ENCODE measurements at regions not wholly inside any gene's neighbourhood (a gene's known extent, or its start where the extent isn't known, plus 50 kb on each side); places are given as distances from the start of the nearest gene placed in this dataset.

GRCh38 chr10:123354521-123354920, 200.3 kb downstream of the BUB3 start:
- Histone ChIP-seq H3K27me3 (ENCODE audit: insufficient read depth, low read length) (no peaks in the 10 kb centered on the region), H3K4me1 (ENCODE audit: insufficient read depth, low read length) (no peaks in the 10 kb centered on the region), H3K27ac (ENCODE audit: low read depth, low read length) (no peak overlapping the region), H3K4me3 (ENCODE audit: low read length in 2 of 2) (no peak overlapping the region), H3K9me3 (ENCODE audit: control insufficient read depth in 1 of 2, low read length in 2 of 2) (no peaks in the 10 kb centered on the region), H3K36me3 (ENCODE audit: insufficient read depth, low read length) (no peaks in the 10 kb centered on the region)
- no peak for DNase-seq
- ChIA-PET CTCF (ENCODE audit: partially characterized antibody) (no interaction called here), POLR2A (ENCODE audit: partially characterized antibody) (no interaction called here)
- peaks cover 0 to 2% of the 10 kb centered on the region in 2 donors for H3K27me3 Mint-ChIP-seq
- H3K4me1 Mint-ChIP-seq, result no peaks in the 10 kb centered on the region
- no peaks in the 10 kb centered on the region for H3K36me3 Mint-ChIP-seq
- H3K4me3 Mint-ChIP-seq, result no peak overlapping the region
- H3K27ac Mint-ChIP-seq, result no peak overlapping the region
- intact Hi-C loops (cut with micrococcal nuclease), result no loop called here
- H3K9me3 Mint-ChIP-seq, result no peaks in the 10 kb centered on the region

GRCh38 chr10:123355748-123356481, 201.7 kb downstream of the BUB3 start:
- no peak for DNase-seq
- H3K4me1 Mint-ChIP-seq, result no peaks in the 10 kb centered on the region
- Histone ChIP-seq H3K27ac (ENCODE audit: low read depth, low read length) (no peak overlapping the region), H3K9me3 (ENCODE audit: control insufficient read depth in 1 of 2, low read length in 2 of 2) (no peaks in the 10 kb centered on the region), H3K4me1 (ENCODE audit: insufficient read depth, low read length) (no peaks in the 10 kb centered on the region), H3K36me3 (ENCODE audit: insufficient read depth, low read length) (no peaks in the 10 kb centered on the region), H3K4me3 (ENCODE audit: low read length in 2 of 2) (no peak overlapping the region), H3K27me3 (ENCODE audit: insufficient read depth, low read length) (no peaks in the 10 kb centered on the region)
- no peak overlapping the region for H3K4me3 Mint-ChIP-seq
- peaks cover 0 to 2% of the 10 kb centered on the region in 2 donors for H3K27me3 Mint-ChIP-seq
- peaks cover 0 to 3% of the 10 kb centered on the region in 2 donors for H3K36me3 Mint-ChIP-seq
- H3K9me3 Mint-ChIP-seq, result no peaks in the 10 kb centered on the region
- no peak overlapping the region for H3K27ac Mint-ChIP-seq
- ChIA-PET POLR2A (ENCODE audit: partially characterized antibody) (no interaction called here), CTCF (ENCODE audit: partially characterized antibody) (no interaction called here)
- intact Hi-C loops (cut with micrococcal nuclease), result no loop called here

GRCh38 chr10:123356799-123357198, 202.6 kb downstream of the BUB3 start:
- Histone ChIP-seq H3K4me3 (ENCODE audit: low read length in 2 of 2) (no peak overlapping the region), H3K4me1 (ENCODE audit: insufficient read depth, low read length) (no peaks in the 10 kb centered on the region), H3K27ac (ENCODE audit: low read depth, low read length) (no peak overlapping the region), H3K27me3 (ENCODE audit: insufficient read depth, low read length) (no peaks in the 10 kb centered on the region), H3K9me3 (ENCODE audit: control insufficient read depth in 1 of 2, low read length in 2 of 2) (no peaks in the 10 kb centered on the region), H3K36me3 (ENCODE audit: insufficient read depth, low read length) (no peaks in the 10 kb centered on the region)
- H3K4me1 Mint-ChIP-seq, result no peaks in the 10 kb centered on the region
- DNase-seq, result no peak
- ChIA-PET CTCF (ENCODE audit: partially characterized antibody) (no interaction called here), POLR2A (ENCODE audit: partially characterized antibody) (no interaction called here)
- no peaks in the 10 kb centered on the region for H3K9me3 Mint-ChIP-seq
- H3K4me3 Mint-ChIP-seq, result no peak overlapping the region
- H3K36me3 Mint-ChIP-seq, result peaks cover 0 to 3% of the 10 kb centered on the region in 2 donors
- H3K27me3 Mint-ChIP-seq, result peaks cover 0 to 2% of the 10 kb centered on the region in 2 donors
- no peak overlapping the region for H3K27ac Mint-ChIP-seq
- intact Hi-C loops (cut with micrococcal nuclease), result no loop called here

GRCh38 chr10:123357421-123357930, 203.3 kb downstream of the BUB3 start:
- Mint-ChIP-seq H3K4me3 (no peak overlapping the region), H3K9me3 (no peaks in the 10 kb centered on the region), H3K36me3 (peaks cover 0 to 8% of the 10 kb centered on the region in 2 donors), H3K27ac (no peak overlapping the region), H3K4me1 (no peaks in the 10 kb centered on the region), H3K27me3 (no peaks in the 10 kb centered on the region)
- Histone ChIP-seq H3K4me3 (ENCODE audit: low read length in 2 of 2) (no peak overlapping the region), H3K27ac (ENCODE audit: low read depth, low read length) (no peak overlapping the region), H3K4me1 (ENCODE audit: insufficient read depth, low read length) (no peaks in the 10 kb centered on the region), H3K36me3 (ENCODE audit: insufficient read depth, low read length) (no peaks in the 10 kb centered on the region), H3K9me3 (ENCODE audit: control insufficient read depth in 1 of 2, low read length in 2 of 2) (no peaks in the 10 kb centered on the region), H3K27me3 (ENCODE audit: insufficient read depth, low read length) (no peaks in the 10 kb centered on the region)
- CTCF ChIA-PET (ENCODE audit: partially characterized antibody), result no interaction called here
- DNase-seq, result no peak
- intact Hi-C loops (cut with micrococcal nuclease), result no loop called here
- POLR2A ChIA-PET (ENCODE audit: partially characterized antibody), result no interaction called here

- Mint-ChIP-seq H3K4me1 (no peaks in the 10 kb centered on the region), H3K36me3 (peaks cover 0 to 9% of the 10 kb centered on the region in 2 donors), H3K27ac (no peak overlapping the region), H3K9me3 (no peaks in the 10 kb centered on the region), H3K27me3 (no peaks in the 10 kb centered on the region), H3K4me3 (no peak overlapping the region)
- H3K4me3 ChIP-seq (ENCODE audit: low read length in 2 of 2), result no peak overlapping the region
- no peaks in the 10 kb centered on the region for H3K9me3 ChIP-seq (ENCODE audit: control insufficient read depth in 1 of 2, low read length in 2 of 2)
- no peaks in the 10 kb centered on the region for H3K27me3 ChIP-seq (ENCODE audit: insufficient read depth, low read length)
- no peaks in the 10 kb centered on the region for H3K4me1 ChIP-seq (ENCODE audit: insufficient read depth, low read length)
- no peak overlapping the region for H3K27ac ChIP-seq (ENCODE audit: low read depth, low read length)
- POLR2A ChIA-PET (ENCODE audit: partially characterized antibody), result no interaction called here
- CTCF ChIA-PET (ENCODE audit: partially characterized antibody), result no interaction called here
- DNase-seq, result no peak
- H3K36me3 ChIP-seq (ENCODE audit: insufficient read depth, low read length), result no peaks in the 10 kb centered on the region
- intact Hi-C loops (cut with micrococcal nuclease), result no loop called here
Observed at GRCh38 chr10:123359539-123359938, 205.3 kb downstream of the BUB3 start.

GRCh38 chr10:123361832-123362231, 207.6 kb downstream of the BUB3 start:
- POLR2A ChIA-PET (ENCODE audit: partially characterized antibody), result no interaction called here
- no peaks in the 10 kb centered on the region for H3K4me1 ChIP-seq (ENCODE audit: insufficient read depth, low read length)
- no peaks in the 10 kb centered on the region for H3K9me3 Mint-ChIP-seq
- CTCF ChIA-PET (ENCODE audit: partially characterized antibody), result no interaction called here
- no peaks in the 10 kb centered on the region for H3K27me3 ChIP-seq (ENCODE audit: insufficient read depth, low read length)
- no peak overlapping the region for H3K27ac ChIP-seq (ENCODE audit: low read depth, low read length)
- H3K4me3 ChIP-seq (ENCODE audit: low read length in 2 of 2), result no peak overlapping the region
- no peaks in the 10 kb centered on the region for H3K4me1 Mint-ChIP-seq
- H3K36me3 ChIP-seq (ENCODE audit: insufficient read depth, low read length), result no peaks in the 10 kb centered on the region
- intact Hi-C loops (cut with micrococcal nuclease), result no loop called here
- no peak overlapping the region for H3K27ac Mint-ChIP-seq
- no peaks in the 10 kb centered on the region for H3K27me3 Mint-ChIP-seq
- no peaks in the 10 kb centered on the region for H3K9me3 ChIP-seq (ENCODE audit: control insufficient read depth in 1 of 2, low read length in 2 of 2)
- peaks cover 0 to 9% of the 10 kb centered on the region in 2 donors for H3K36me3 Mint-ChIP-seq
- no peak for DNase-seq
- H3K4me3 Mint-ChIP-seq, result no peak overlapping the region

- Mint-ChIP-seq H3K4me1 (no peaks in the 10 kb centered on the region), H3K36me3 (peaks cover 1 to 10% of the 10 kb centered on the region in 2 donors), H3K9me3 (peaks cover 0 to 16% (median 8%) of the 10 kb centered on the region in 8 donors), H3K4me3 (no peak overlapping the region), H3K27me3 (no peaks in the 10 kb centered on the region), H3K27ac (no peak overlapping the region)
- Histone ChIP-seq H3K27me3 (ENCODE audit: insufficient read depth, low read length) (no peaks in the 10 kb centered on the region), H3K27ac (ENCODE audit: low read depth, low read length) (no peak overlapping the region), H3K4me1 (ENCODE audit: insufficient read depth, low read length) (no peaks in the 10 kb centered on the region), H3K9me3 (ENCODE audit: control insufficient read depth in 1 of 2, low read length in 2 of 2) (no peaks in the 10 kb centered on the region), H3K36me3 (ENCODE audit: insufficient read depth, low read length) (no peaks in the 10 kb centered on the region), H3K4me3 (ENCODE audit: low read length in 2 of 2) (no peak overlapping the region)
- intact Hi-C loops (cut with micrococcal nuclease), result no loop called here
- DNase-seq, result no peak
- CTCF ChIA-PET (ENCODE audit: partially characterized antibody), result no interaction called here
- POLR2A ChIA-PET (ENCODE audit: partially characterized antibody), result no interaction called here
Observed at GRCh38 chr10:123367195-123367594, 213.0 kb downstream of the BUB3 start.
